DND-41 (cell line): ENCODE measurements at regions not wholly inside any gene's neighbourhood (a gene's known extent, or its start where the extent isn't known, plus 50 kb on each side); places are given as distances from the start of the nearest gene placed in this dataset.

Source experiments
- ATAC-seq: fragments of 200-7000 bp; cut with Tn5 transposase; 3 replicates; pipeline ENCODE4 v1.9.1; 2021; ENCODE audit warnings: low read depth; ENCODE audit not compliant: insufficient read depth
- DNase-seq: peaks from one replicate; pipeline ENCODE4 v3.0.0-alpha.2; 2020
- H2AFZ ChIP-seq: 2 replicates; pipeline ENCODE4 v1.6.0; 2012; ENCODE audit warnings: low read depth, low read length
- H3K27ac ChIP-seq: 2 replicates; pipeline ENCODE4 v1.5.1; 2012; ENCODE audit warnings: low read length, inconsistent platforms
- H3K27me3 ChIP-seq: fragments of 200-600 bp; sonication (generic); 2 replicates; pipeline ENCODE4 v1.6.0; 2012; ENCODE audit warnings: low read length, mild to moderate bottlenecking, inconsistent platforms; ENCODE audit not compliant: insufficient read depth, poor library complexity
- H3K36me3 ChIP-seq: 2 replicates; pipeline ENCODE4 v1.5.1; 2012; ENCODE audit warnings: low read length, inconsistent platforms; ENCODE audit not compliant: insufficient read depth
- H3K4me1 ChIP-seq: 2 replicates; pipeline ENCODE4 v1.5.1; 2012; ENCODE audit warnings: mild to moderate bottlenecking, low read length; ENCODE audit not compliant: insufficient read depth
- H3K4me2 ChIP-seq: 2 replicates; pipeline ENCODE4 v1.6.0; 2012; ENCODE audit warnings: mild to moderate bottlenecking, moderate library complexity, low read length, inconsistent platforms; ENCODE audit not compliant: insufficient read depth
- H3K4me3 ChIP-seq, 2 experiments: fragments of 200-600 bp in 1 of 2; shearing (Covaris generic) in 1 of 2; 2 replicates each; pipeline ENCODE4 v1.5.1; 2012 to 2016; ENCODE audit warnings: inconsistent platforms in 2 of 2, low read length in 2 of 2, mild to moderate bottlenecking in 2 of 2, low read depth in 1 of 2, moderate library complexity in 1 of 2
- H3K79me2 ChIP-seq: 2 replicates; pipeline ENCODE4 v1.6.0; 2012; ENCODE audit warnings: low read length, inconsistent platforms; ENCODE audit not compliant: insufficient read depth
- H3K9ac ChIP-seq: 2 replicates; pipeline ENCODE4 v1.6.0; 2012; ENCODE audit warnings: low read depth, mild to moderate bottlenecking, inconsistent platforms, low read length, moderate library complexity
- H3K9me3 ChIP-seq: 2 replicates; pipeline ENCODE4 v1.5.1; 2012; ENCODE audit warnings: low read length, moderate library complexity, mild to moderate bottlenecking, inconsistent platforms; ENCODE audit not compliant: insufficient read depth, severe bottlenecking
- H4K20me1 ChIP-seq: 2 replicates; pipeline ENCODE4 v1.6.0; 2012; ENCODE audit warnings: low read length; ENCODE audit not compliant: insufficient read depth
- CTCF ChIP-seq: IDR thresholded peaks from 2 replicates; pipeline ENCODE4 v1.5.1; 2012; ENCODE audit warnings: borderline replicate concordance, low read length, moderate library complexity, mild to moderate bottlenecking; ENCODE audit not compliant: poor library complexity, severe bottlenecking; ENCODE audit errors: extremely low read depth
- EZH2 ChIP-seq: IDR thresholded peaks from 3 replicates; pipeline ENCODE4 v1.6.1; 2012; ENCODE audit warnings: borderline replicate concordance, low read depth, mild to moderate bottlenecking, moderate library complexity, low read length, inconsistent platforms; ENCODE audit not compliant: severe bottlenecking

- Histone ChIP-seq H3K9me3 (no peaks in the 10 kb centered on the region), H3K27ac (no peak overlapping the region), H3K4me3 (no peak overlapping the region), H3K4me1 (peaks cover 13% of the 10 kb centered on the region), H3K27me3 (no peaks in the 10 kb centered on the region), H4K20me1 (no peaks in the 10 kb centered on the region), H3K9ac (no peak overlapping the region), H3K79me2 (no peaks in the 10 kb centered on the region), H3K4me2 (no peak overlapping the region), H2AFZ (no peak overlapping the region), H3K36me3 (no peaks in the 10 kb centered on the region)
- DNase-seq (no peak), ATAC-seq (no peak)
- TF ChIP-seq EZH2 (no peak), CTCF (no peak)
These were observed 78.7 kb upstream of the TINAGL1 start for GRCh38 chr1:31497601-31498000.

GRCh38 chr1:31498376-31499040 is 77.8 kb upstream of the TINAGL1 start:
- Histone ChIP-seq H3K27ac (no peak overlapping the region), H3K9ac (no peak overlapping the region), H2AFZ (no peak overlapping the region), H4K20me1 (no peaks in the 10 kb centered on the region), H3K4me2 (no peak overlapping the region), H3K4me3 (no peak overlapping the region), H3K4me1 (peaks cover 18% of the 10 kb centered on the region), H3K9me3 (no peaks in the 10 kb centered on the region), H3K27me3 (no peaks in the 10 kb centered on the region), H3K36me3 (no peaks in the 10 kb centered on the region), H3K79me2 (no peaks in the 10 kb centered on the region)
- no peak for ATAC-seq
- DNase-seq = no peak
- TF ChIP-seq EZH2 = no peak
- TF ChIP-seq CTCF = no peak

- no peak for DNase-seq
- no peak overlapping the region for H3K4me3 ChIP-seq
- no peaks in the 10 kb centered on the region for H4K20me1 ChIP-seq
- H3K79me2 ChIP-seq = peaks cover 14% of the 10 kb centered on the region
- no peak for ATAC-seq
- peak; percentile 59 for TF ChIP-seq CTCF
- TF ChIP-seq EZH2 = no peak
- no peak overlapping the region for H2AFZ ChIP-seq
- no peaks in the 10 kb centered on the region for H3K9me3 ChIP-seq
- no peak overlapping the region for H3K4me2 ChIP-seq
- H3K9ac ChIP-seq = no peak overlapping the region
- peaks cover 32% of the 10 kb centered on the region for H3K4me1 ChIP-seq
- peaks cover 3% of the 10 kb centered on the region; the same call in 1 of the 2 replicates for H3K36me3 ChIP-seq
- peak overlapping the region; percentile 34; the same call in 1 of the 2 replicates for H3K27ac ChIP-seq
- H3K27me3 ChIP-seq = no peaks in the 10 kb centered on the region
These were observed 74.8 kb upstream of the TINAGL1 start for GRCh38 chr1:31501505-31501904.
